VCaP (cell line): ENCODE measurements at regions not wholly inside any gene's neighbourhood (a gene's known extent, or its start where the extent isn't known, plus 50 kb on each side); places are given as distances from the start of the nearest gene placed in this dataset.

Experiments
- H3K27ac ChIP-seq: fragments of 450-650 bp; 2 replicates; pipeline ENCODE4 v1.5.1; 2017
- TF ChIP-seq, protein P1 (sequence below): fragments of 450-650 bp; conservative IDR thresholded peaks from 2 replicates; pipeline ENCODE4 v1.5.1; 2017; ENCODE audit warnings: mild to moderate bottlenecking, moderate library complexity

GRCh38 chr7:33852838-33853237 is 52.5 kb upstream of the BMPER start:
- H3K27ac ChIP-seq, result no peak overlapping the region
- TF ChIP-seq, protein P1, sequence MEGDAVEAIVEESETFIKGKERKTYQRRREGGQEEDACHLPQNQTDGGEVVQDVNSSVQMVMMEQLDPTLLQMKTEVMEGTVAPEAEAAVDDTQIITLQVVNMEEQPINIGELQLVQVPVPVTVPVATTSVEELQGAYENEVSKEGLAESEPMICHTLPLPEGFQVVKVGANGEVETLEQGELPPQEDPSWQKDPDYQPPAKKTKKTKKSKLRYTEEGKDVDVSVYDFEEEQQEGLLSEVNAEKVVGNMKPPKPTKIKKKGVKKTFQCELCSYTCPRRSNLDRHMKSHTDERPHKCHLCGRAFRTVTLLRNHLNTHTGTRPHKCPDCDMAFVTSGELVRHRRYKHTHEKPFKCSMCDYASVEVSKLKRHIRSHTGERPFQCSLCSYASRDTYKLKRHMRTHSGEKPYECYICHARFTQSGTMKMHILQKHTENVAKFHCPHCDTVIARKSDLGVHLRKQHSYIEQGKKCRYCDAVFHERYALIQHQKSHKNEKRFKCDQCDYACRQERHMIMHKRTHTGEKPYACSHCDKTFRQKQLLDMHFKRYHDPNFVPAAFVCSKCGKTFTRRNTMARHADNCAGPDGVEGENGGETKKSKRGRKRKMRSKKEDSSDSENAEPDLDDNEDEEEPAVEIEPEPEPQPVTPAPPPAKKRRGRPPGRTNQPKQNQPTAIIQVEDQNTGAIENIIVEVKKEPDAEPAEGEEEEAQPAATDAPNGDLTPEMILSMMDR, result no peak

GRCh38 chr7:33853361-33854062 is 51.8 kb upstream of the BMPER start:
- TF ChIP-seq, protein P1, result no peak
- H3K27ac ChIP-seq, result no peak overlapping the region

- TF ChIP-seq, protein P1, result no peak
- no peak overlapping the region for H3K27ac ChIP-seq
These were observed 51.2 kb upstream of the BMPER start for GRCh38 chr7:33854178-33854577.

- H3K27ac ChIP-seq, result no peak overlapping the region
- TF ChIP-seq, protein P1, result no peak
These were observed 50.5 kb upstream of the BMPER start for GRCh38 chr7:33854801-33855350.
